ENCODE measurements at regions not wholly inside any gene's neighbourhood (a gene's known extent, or its start where the extent isn't known, plus 50 kb on each side); places are given as distances from the start of the nearest gene placed in this dataset.

- TF ChIP-seq POLR2AphosphoS5 (IDR thresholded peaks at IDR 0.05) (no peak), CTCF (IDR thresholded peaks at IDR 0.05 in 8 of 11, conservative IDR thresholded peaks at IDR 0.05 in 3 of 11) (no peak), POLR2A (IDR thresholded peaks at IDR 0.05) (no peak)
Measured at GRCh38 chr1:55898181-55898580, 681.2 kb downstream of the PLPP3 start.
